Mesodermal cell (in vitro differentiated cells): ENCODE measurements at regions not wholly inside any gene's neighbourhood (a gene's known extent, or its start where the extent isn't known, plus 50 kb on each side); places are given as distances from the start of the nearest gene placed in this dataset.
A peak's percentile ranks its signal among the peaks of the same experiment; 100 is the strongest.

Experiments
- H3K27ac ChIP-seq: 2 replicates; pipeline ENCODE4 v1.7.0; 2013; ENCODE audit warnings: mild to moderate bottlenecking, low read depth, low read length, moderate library complexity; ENCODE audit not compliant: severe bottlenecking
- H3K36me3 ChIP-seq: 2 replicates; pipeline ENCODE4 v1.7.1; 2013; ENCODE audit warnings: mild to moderate bottlenecking, low read length, moderate library complexity; ENCODE audit not compliant: control insufficient read depth, insufficient read depth
- H3K4me1 ChIP-seq: one replicate; pipeline ENCODE4 v1.7.1; 2013; ENCODE audit warnings: mild to moderate bottlenecking, low read length; ENCODE audit not compliant: insufficient read depth, control insufficient read depth, poor library complexity, severe bottlenecking
- H3K4me3 ChIP-seq: 2 replicates; pipeline ENCODE4 v1.7.0; 2013; ENCODE audit warnings: low read length, control low read depth, mild to moderate bottlenecking; ENCODE audit not compliant: insufficient read depth, poor library complexity, severe bottlenecking; ENCODE audit errors: extremely low read depth
- H3K9me3 ChIP-seq: 2 replicates; pipeline ENCODE4 v1.7.1; 2013; ENCODE audit warnings: mild to moderate bottlenecking, low read length, moderate library complexity; ENCODE audit not compliant: control insufficient read depth
- WGBS, 2 experiments: methylation state at CpG; one replicate each; pipeline ENCODE4 v1.1.5; 2013; ENCODE audit warnings: missing lambda C conversion rate in 2 of 2; ENCODE audit not compliant: insufficient coverage in 2 of 2; 5-methylcytosine and 5-hydroxymethylcytosine counted together

GRCh38 chr18:75524841-75525240, 97.3 kb upstream of the SMIM21 start:
- Histone ChIP-seq H3K36me3 (no peaks in the 10 kb centered on the region), H3K9me3 (no peaks in the 10 kb centered on the region), H3K4me1 (no peaks in the 10 kb centered on the region), H3K4me3 (no peak overlapping the region), H3K27ac (no peak overlapping the region)
- WGBS, 2 experiments: 93 to 98% methylated on average over 6 to 7 of the region's 7 CpGs

- 90 to 96% methylated on average over 5 to 7 of the region's 8 CpGs for WGBS, 2 experiments
- Histone ChIP-seq H3K4me1 (no peaks in the 10 kb centered on the region), H3K27ac (no peak overlapping the region)
Observed at GRCh38 chr18:75524181-75524580, 96.7 kb upstream of the SMIM21 start.

GRCh38 chr18:75521816-75522215, 94.3 kb upstream of the SMIM21 start:
- WGBS, 2 experiments: 87 to 89% methylated on average over 9 to 10 of the region's 12 CpGs
- Histone ChIP-seq H3K9me3 (no peaks in the 10 kb centered on the region), H3K36me3 (no peaks in the 10 kb centered on the region), H3K4me1 (no peaks in the 10 kb centered on the region), H3K4me3 (no peak overlapping the region), H3K27ac (no peak overlapping the region)

More at GRCh38 chr18:75524181-75524580, 96.7 kb upstream of the SMIM21 start:
- Histone ChIP-seq H3K4me3 (no peak overlapping the region), H3K36me3 (no peaks in the 10 kb centered on the region), H3K9me3 (no peaks in the 10 kb centered on the region)

GRCh38 chr18:75518007-75518406, 90.5 kb upstream of the SMIM21 start:
- no peak overlapping the region for H3K4me3 ChIP-seq
- H3K27ac ChIP-seq: no peak overlapping the region
- H3K4me1 ChIP-seq: no peaks in the 10 kb centered on the region
- H3K9me3 ChIP-seq: no peaks in the 10 kb centered on the region
- WGBS, 2 experiments: 95 to 100% methylated on average over 2 to 3 of the region's 3 CpGs
- H3K36me3 ChIP-seq: no peaks in the 10 kb centered on the region

- no peaks in the 10 kb centered on the region for H3K36me3 ChIP-seq
- H3K4me1 ChIP-seq: no peaks in the 10 kb centered on the region
- H3K9me3 ChIP-seq: no peaks in the 10 kb centered on the region
- no peak overlapping the region for H3K27ac ChIP-seq
- WGBS, 2 experiments: 97 to 100% methylated on average over 3 of the region's 3 CpGs
- no peak overlapping the region for H3K4me3 ChIP-seq
Observed at GRCh38 chr18:75517286-75517685, 89.8 kb upstream of the SMIM21 start.

- Histone ChIP-seq H3K27ac (no peak overlapping the region), H3K36me3 (no peaks in the 10 kb centered on the region), H3K4me3 (no peak overlapping the region), H3K9me3 (no peaks in the 10 kb centered on the region), H3K4me1 (no peaks in the 10 kb centered on the region)
- WGBS, 2 experiments: 100% methylated on average over 1 of the region's 5 CpGs; no CpG with 5 or more reads in 1 of the 2 experiments
Observed at GRCh38 chr18:75507636-75508035, 80.1 kb upstream of the SMIM21 start.

GRCh38 chr18:75506913-75507312, 79.4 kb upstream of the SMIM21 start:
- H3K9me3 ChIP-seq: no peaks in the 10 kb centered on the region
- H3K4me3 ChIP-seq: no peak overlapping the region
- no peaks in the 10 kb centered on the region for H3K4me1 ChIP-seq
- H3K36me3 ChIP-seq: no peaks in the 10 kb centered on the region
- no peak overlapping the region for H3K27ac ChIP-seq
- 93 to 94% methylated on average over 5 to 6 of the region's 7 CpGs for WGBS, 2 experiments

- Histone ChIP-seq H3K27ac (no peak overlapping the region), H3K4me3 (no peak overlapping the region), H3K9me3 (no peaks in the 10 kb centered on the region), H3K36me3 (no peaks in the 10 kb centered on the region), H3K4me1 (peaks cover 13% of the 10 kb centered on the region)
- WGBS, 2 experiments: 87 to 88% methylated on average over 4 to 6 of the region's 7 CpGs
Observed at GRCh38 chr18:75504469-75504868, 77.0 kb upstream of the SMIM21 start.

- Histone ChIP-seq H3K27ac (no peak overlapping the region), H3K4me1 (peaks cover 18% of the 10 kb centered on the region), H3K36me3 (no peaks in the 10 kb centered on the region), H3K4me3 (no peak overlapping the region), H3K9me3 (no peaks in the 10 kb centered on the region)
- 100% methylated on average over 1 of the region's 2 CpGs; no CpG with 5 or more reads in 1 of the 2 experiments for WGBS, 2 experiments
Observed at GRCh38 chr18:75503615-75504014, 76.1 kb upstream of the SMIM21 start.

- Histone ChIP-seq H3K9me3 (no peaks in the 10 kb centered on the region), H3K4me3 (no peak overlapping the region), H3K36me3 (no peaks in the 10 kb centered on the region), H3K4me1 (peaks cover 21% of the 10 kb centered on the region), H3K27ac (no peak overlapping the region)
- 100% methylated on average over 1 of the region's 4 CpGs; no CpG with 5 or more reads in 1 of the 2 experiments for WGBS, 2 experiments
Observed at GRCh38 chr18:75502286-75502685, 74.8 kb upstream of the SMIM21 start.

GRCh38 chr18:75500545-75500944, 73.0 kb upstream of the SMIM21 start:
- Histone ChIP-seq H3K36me3 (no peaks in the 10 kb centered on the region), H3K9me3 (no peaks in the 10 kb centered on the region), H3K27ac (peak overlapping the region; percentile 38), H3K4me1 (peaks cover 35% of the 10 kb centered on the region), H3K4me3 (no peak overlapping the region)
- 80% methylated on average over 1 of the region's 2 CpGs; no CpG with 5 or more reads in 1 of the 2 experiments for WGBS, 2 experiments
